A172 (cell line): ENCODE measurements at regions not wholly inside any gene's neighbourhood (a gene's known extent, or its start where the extent isn't known, plus 50 kb on each side); places are given as distances from the start of the nearest gene placed in this dataset.
"Not testable (repeated sequence)": the region's sequence is repeated elsewhere in the genome, so short reads cannot be mapped to it uniquely, and the experiment has no call there.

ENCODE experiments used
- DNase-seq: peaks from one replicate; pipeline ENCODE4 v3.0.0-alpha.2; 2015; ENCODE audit warnings: low spot score

DNA sequence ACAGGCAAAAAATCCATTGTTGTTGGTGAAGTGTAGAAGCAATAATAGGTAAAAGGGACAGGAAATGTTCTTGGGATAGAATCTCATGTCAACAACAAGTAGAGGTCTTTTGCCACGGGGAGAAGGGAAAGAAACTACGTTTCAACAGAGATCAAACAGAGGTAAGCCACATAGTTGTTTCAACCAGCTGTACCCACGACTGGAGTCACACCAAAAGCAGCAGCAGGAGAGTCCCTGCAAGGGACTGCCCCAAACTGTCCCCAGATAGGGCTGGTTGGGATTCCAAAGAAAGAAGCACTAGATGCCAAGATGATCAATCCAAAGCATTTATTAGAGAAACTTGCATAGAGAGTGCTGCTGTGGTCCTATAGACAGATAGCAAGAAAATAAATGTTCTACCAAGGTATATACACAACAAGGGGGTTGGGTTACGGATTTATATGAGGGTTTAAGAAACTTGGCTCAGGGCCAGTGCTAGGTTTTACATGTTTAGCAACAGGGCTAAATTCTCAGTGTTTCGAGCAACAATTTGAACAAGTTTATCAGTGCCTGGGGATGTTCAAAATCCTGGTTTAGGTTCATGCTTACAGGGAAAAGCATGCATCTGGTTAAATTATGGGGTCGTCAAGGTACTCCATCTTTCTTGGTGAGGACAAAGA is 466.5 kb downstream of the MMUT start:
- no peak for DNase-seq

DNA sequence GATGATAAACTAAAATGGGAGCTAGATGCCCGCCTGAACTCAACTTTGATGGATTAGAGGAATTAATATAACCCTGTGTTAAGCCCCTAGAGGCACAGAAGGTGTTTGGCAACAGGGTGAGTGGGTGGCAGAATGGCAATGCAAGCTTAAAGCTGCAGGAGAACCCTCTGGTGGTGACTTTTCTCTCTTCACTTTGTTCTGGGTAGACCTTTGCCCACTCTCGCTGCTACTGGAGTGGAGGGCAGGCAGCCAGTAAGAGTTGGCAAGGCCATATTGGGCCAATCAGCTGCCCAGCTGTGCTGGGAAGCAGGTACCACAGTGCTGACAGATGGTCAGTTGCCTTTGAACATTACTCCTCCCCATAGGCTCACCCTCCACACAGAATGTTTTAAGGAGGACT is 468.2 kb downstream of the MMUT start:
- no peak for DNase-seq

DNA sequence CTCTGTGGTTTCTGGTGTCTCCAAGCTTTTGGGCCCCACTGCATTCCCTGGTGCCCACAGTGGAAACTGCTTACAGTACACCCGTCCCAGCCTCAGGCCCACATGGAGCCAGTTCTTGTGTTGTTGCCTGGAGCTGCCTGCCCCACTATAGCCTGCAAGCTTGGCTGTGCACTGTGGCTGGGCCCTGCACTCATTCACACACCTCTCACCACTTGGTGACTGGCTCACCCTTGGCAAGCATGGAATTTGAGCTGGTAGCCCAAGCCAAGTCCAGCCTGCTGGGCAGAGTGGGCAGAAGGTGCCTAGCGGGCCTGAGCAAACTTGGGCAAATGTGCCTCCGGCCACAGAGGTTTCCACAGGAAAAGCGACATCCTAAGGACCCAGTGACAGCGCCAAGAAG is 472.3 kb downstream of the MMUT start:
- DNase-seq = no peak

DNA sequence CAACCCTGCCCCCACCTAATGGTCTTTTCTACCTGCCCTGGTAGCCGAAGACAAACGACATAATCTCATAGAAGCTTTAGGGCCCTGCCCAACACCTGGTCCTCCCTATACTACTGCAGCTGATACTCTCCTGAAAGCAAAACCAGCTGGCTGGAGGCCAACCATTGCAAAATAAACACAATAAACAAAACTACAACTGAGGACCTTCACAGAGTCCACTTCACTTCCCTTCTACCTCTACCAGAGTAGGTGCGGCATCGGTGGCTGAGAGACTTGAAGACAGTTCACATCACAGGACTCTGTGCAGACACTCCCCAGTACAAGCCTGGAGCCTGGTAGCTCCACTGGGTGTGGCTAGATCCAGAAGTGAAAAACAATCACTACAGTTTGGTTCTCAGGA is 476.2 kb downstream of the MMUT start:
- DNase-seq = no peak

DNA sequence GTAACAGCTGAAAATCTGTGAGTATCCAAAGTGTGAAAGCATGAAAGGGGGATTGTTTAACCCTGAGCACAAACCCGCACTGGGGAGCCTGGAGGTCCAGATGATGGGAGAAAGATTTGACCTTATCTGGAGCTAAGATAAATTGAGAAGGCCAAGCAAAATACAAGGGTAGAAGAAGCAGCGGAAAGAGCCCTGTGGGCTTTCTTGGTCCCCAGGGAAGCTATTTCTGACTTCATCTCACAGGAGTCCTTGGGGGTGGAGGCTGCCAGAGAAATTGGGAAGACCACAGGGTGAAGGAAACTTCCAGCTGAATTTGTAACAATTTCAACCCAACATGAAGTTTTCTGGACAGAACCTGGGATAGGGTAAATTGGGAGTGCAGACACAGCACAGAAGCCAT is 476.9 kb downstream of the MMUT start:
- DNase-seq = no peak

DNA sequence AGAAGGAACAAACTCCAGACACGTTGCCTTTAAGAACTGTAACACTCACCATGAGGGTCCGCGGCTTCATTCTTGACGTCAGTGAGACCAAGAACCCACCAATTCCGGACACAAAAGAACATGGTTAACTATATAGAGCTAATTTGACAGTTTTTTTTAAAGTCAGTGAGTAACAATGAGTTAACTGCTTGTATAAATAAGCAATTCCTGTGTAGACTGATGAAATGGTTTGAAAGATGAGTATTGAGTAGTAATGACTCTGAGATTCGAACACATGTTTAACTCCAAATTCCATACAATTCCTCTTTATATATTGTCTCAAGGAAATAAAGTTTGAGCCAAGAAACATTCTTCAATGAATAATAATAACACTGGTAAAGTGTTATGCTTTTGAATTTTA is 478.0 kb downstream of the MMUT start:
- DNase-seq = no peak

DNA sequence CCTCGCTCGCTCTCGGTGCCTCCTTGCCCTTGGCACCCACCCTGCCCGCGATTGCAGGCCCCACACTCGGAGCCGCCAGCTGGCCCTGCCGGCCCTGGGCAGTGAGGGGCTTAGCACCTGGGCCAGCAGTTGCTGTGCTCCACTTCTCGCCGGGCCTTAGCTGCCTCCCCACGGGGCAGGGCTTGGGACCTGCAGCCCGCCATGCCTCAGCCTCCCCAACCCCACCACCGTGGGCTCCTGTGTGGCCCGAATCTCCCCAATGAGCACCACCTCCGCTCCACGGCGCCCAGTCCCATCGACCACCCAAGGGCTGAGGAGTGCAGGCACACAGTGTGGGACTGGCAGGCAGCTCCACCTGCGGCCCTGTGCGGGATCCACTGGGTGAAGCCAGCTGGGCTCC is 479.1 kb downstream of the MMUT start:
- DNase-seq = not testable (repeated sequence)

DNA sequence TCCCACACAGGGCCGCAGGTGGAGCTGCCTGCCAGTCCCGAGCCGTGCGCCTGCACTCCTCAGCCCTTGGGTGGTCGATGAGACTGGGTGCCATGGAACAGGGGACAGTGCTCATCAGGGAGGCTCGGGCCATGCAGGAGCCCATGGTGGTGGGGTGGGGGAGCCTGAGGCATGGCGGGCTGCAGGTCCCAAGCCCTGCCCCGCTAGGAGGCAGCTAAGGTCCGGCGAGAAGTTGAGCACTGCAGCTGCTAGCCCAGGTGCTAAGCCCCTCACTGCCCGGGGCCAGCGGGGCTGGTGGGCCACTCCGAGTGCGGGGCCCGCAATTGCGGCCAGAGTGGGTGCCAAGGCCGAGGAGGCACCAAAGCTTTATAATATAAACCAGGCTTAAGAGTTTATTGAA is 479.7 kb downstream of the MMUT start:
- DNase-seq = no peak

DNA sequence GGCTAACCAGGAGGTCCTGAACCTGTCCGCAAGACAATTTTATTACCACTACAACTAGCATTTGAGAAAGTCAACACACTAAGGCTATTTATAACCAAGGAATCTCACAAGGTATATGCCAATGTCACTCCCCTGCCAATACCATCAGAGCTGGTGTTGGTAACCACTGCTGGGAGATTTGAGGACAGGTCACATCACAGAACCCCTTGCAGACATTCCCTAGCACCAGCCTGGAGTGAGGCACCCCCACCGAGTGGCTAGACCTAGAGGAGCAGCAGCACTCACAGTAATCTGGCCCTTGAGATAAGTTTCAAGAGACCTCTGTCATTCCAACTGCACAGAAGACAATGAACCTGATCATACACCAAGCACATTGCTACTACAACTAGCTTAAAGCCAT is 483.2 kb downstream of the MMUT start:
- no peak for DNase-seq

DNA sequence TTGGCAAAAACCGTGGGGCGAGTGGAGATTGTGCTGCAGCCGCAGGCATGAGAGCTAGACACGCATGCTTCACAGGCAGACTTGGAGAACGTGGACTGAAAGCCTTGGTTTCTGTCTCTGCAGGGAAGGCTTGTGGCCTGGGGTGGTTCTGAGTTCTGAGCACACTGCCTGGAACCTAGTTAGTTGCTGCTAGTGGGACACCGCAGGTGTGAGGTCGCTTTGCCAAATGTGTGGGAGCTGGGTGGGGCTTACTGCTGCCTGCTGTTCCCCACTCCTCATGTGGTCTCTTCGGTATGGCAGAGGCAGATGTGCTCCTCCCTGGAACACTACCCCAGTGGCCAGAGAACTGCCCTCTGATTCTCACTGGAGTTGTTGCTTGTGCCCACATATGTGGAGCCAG is 484.0 kb downstream of the MMUT start:
- DNase-seq = no peak

DNA sequence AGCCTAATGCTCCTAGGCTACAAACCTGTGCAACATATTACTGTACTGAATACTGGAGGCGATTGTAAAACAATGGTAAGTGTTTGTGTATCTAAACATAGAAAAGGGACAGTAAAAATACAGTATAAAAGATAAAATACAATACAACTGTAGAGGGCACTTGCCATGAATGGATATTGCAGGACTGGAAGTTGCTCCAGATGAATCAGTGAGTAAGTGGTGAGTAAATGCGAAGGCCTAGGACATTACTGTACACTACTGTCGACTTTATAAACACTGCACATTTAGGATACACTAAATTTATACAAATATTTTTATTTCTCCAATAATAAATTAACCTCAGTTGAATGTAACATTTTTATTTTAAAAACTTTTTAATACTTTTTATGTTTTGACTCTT is 485.0 kb downstream of the MMUT start:
- no peak for DNase-seq

DNA sequence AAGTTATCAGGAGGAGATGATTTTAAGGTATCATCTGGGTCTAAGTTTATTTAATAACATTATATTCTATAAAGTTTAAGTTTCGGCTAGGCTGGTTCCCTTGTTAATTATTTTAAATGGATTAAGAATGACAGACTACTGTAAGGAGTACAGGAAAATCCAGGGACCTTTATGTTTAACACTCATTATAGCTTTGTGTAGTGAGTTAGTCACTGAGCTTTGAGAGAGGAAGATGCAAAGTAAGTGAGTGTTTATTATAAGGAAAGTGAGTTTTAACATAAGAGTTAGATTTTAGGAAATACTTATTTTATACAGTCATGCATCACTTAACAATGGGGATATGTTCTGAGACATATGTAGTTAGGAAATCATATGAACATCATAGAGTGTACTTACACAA is 485.5 kb downstream of the MMUT start:
- DNase-seq = no peak

DNA sequence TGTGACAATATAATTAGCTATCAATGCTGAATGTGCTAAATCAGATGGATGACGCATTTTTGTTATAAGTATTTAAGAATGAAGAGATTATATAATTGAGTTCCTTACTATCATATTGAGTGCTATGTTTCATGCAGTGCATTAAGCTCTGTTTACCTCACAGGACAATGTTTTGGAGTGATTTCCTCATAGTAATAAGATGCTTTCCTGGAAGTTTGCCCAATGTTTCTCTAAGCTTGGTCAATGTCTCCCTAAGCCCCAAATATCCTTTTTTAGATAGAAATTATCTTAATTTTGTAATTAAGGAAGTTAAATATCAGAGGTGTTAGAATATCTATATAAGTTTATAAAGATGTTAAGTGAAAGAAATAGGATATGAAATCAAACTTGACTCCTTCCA is 489.6 kb downstream of the MMUT start:
- no peak for DNase-seq

DNA sequence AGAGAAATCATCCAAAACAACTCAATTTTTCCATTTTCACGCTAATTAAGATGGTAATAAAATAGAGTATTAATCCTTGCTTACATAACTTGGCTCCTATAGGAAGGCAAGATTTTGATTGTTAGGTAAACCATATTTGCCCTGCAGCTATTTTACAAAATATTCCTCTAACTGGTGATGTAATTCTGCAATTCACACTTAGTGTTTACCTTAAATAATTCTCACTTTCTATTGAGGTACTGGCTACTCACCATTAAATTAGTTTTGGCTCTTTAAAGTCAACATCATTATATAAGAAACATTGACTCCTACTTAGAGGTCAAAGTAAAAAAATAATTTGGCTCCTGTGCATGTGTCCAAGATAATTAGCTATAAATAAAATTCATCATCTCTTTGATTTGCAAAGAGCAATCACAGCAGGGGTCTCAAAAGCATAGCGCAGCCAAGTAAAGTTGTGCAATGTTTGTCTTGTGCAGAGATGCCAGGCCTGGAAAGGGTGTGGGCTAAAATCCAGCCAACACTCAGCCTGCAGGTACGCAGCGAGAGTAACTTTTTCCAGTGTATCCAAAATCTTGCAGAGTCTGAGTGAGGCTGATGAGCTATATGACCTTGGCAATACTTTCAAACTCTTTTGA is 501.2 kb downstream of the MMUT start:
- no peak for DNase-seq

DNA sequence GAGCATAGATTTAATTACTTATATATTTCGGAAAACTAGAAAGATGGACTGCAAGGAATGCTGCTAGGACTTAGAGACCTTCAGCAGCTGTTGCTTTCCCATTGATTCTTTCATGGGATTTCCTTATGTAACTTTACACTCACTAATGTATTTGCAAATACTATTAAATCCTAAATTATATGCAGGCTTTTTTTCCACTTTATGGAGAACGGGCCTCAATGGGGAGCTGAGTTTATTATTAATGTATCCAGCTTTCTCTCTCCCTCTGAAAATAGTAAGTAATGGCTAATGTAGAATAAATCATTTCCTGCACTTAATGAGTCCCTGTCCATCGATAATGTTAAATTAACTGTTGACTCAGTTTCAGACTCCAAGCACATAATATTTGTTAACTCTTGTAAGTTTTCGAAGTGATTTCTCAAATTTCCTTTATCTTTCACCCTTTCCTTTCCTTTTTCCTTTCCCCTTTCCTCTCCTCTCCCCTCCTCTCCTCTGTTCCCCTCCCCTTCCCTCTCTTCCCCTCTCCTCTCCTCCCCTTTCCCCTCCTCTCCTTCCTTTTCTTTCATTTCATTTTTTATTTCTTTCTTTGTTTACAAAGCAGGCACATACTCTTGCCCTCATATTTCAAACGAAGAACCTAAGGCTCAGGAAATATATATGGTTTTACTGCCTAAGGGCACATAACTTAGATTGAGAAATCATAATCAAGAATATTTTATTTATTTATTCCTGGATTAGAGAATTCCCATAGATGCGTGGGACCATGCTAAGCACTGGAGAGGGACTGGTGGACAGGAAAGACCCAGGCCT is 503.6 kb downstream of the MMUT start:
- DNase-seq = no peak

DNA sequence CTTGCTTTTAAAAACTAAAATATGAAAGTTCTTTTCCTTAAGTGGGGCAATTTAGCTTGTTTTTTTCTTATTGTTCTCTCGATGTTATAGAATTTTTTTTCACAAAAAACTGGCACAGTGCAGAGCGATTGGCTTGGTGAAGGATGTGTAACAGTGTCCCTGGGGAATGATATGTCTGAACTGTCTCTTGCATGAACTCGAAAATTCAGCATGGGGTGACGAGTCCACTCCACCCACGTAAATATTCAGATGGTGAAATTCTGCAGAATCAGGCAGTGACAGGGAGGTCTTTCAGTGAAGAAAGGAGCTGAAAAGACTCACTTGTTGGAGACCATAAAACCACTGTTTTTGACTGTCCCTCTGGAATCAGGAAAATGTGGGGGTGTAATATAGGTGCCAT is 505.3 kb downstream of the MMUT start:
- no peak for DNase-seq

DNA sequence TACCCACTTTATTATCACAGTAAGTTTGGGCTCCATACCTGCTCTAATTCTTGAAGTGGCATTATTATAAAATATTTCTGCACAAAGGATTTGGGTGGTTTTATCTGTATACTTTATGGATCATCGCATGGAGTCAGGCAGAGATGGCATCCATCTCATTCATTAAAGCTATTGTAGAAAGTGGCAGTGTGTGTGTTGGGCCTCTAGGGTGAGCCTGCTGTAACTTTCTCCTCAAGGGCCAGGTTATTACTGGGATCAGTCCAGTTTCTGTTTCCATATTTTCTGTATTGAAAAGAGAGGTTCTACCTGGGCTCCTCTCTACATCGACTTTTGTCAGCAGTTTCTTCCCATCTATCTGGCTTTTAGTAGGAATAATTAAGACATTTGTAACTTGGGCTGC is 511.1 kb downstream of the MMUT start:
- DNase-seq = no peak

DNA sequence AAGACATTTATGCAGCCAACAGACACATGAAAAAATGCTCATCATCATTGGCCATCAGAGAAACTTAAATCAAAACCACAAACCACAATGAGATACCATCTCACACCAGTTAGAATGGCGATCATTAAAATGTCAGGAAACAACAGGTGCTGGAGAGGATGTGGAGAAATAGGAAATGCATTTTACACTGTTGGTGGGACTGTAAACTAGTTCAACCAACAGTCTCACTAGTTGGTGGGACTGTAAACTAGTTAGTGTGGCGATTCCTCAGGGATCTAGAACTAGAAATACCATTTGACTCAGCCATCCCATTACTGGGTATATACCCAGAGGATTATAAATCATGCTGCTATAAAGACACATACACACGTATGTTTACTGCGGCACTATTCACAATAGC is 518.8 kb downstream of the MMUT start:
- DNase-seq = peak; percentile 30

DNA sequence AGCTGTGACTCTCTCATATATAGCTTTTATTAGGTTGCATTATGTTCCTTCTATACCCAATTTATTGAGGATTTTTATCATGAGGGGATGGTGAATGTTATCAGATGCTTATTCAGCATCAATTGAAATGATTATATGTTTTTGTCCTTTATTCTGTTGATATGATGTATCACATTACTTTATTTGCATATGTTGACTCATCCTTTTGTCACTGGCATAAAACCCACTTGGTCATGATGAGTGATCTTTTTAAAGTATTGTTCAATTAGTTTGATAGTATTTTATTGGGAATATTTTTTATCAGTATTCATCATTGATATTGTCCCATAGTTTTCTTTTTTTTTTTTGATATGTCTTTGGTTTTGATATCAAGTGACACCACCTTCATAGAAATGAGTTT is 529.9 kb downstream of the MMUT start:
- DNase-seq = no peak

DNA sequence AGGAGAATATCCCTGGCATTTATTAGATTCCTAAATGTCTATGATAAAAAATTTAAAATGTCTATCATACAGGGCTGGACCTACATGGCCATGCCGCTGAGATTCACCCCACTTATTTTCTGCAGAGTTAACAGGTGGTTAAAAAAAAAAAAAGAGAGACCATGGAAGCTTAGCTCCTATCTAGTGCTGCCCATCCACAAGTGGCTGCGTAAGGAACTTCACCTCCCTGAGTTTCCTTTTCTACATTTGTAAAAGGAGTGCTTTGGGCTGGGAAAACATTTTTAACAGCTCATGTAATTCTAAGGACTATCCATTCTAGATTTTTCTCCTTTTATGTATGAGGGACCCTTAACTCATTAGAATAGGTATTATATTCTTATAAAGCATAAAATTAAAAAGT is 534.1 kb downstream of the MMUT start:
- no peak for DNase-seq

DNA sequence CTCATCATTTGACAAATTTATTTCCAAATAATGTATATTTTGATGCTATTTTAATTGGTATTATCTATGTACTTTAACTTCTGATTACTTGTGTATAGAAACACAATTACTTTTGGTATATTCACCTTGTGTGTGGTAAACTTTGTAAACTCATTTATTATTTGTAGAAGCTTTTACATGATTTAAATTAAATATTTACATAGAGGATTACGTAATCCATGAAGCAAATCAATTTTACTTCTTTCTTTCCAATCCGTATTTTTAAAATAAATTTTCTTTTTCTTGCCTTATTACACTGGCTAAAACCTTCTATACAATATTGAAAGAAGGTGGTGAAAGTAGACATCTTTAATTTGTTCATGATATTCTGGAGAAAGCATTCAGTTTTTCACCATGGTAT is 540.2 kb downstream of the MMUT start:
- no peak for DNase-seq

DNA sequence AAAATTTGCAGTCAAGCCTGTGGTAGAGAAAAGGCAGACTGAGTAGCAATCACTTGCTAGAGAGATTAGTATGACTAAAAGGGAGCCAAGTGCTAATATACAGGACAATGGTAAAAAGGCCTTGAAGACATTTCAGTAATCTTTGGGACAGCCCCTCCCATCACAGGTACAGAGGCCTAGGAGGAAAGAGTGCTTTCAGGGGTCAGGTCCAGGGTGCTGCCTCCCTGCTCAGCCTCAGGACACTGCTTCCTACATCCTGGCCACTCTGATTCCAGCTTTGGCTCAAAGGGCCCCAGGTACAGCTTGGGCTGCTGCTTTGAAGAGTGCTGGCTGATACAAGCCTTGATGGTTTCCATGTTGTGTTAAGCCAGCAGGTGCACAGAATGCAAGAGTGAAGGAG is 543.5 kb downstream of the MMUT start:
- no peak for DNase-seq

DNA sequence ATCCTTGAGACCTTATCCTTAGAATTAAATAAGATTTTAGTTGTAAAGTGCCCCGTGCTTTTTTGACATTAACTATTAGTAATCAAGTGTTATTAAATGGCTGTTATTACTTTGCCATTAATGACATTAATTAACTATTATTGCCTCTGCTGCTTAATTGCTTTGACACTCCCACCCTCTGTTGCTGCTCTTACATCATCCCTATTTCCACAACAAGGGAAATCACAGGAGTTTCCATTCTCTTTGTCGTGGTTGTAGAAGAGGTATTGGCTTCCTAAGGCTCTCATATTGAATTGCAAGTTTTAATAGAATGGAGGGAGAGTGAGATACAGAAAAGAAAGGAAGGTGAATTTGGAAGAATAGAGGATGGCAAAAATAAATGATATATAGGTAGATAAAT is 545.8 kb downstream of the MMUT start:
- DNase-seq = no peak
